H1 (cell line): ENCODE measurements at regions not wholly inside any gene's neighbourhood (a gene's known extent, or its start where the extent isn't known, plus 50 kb on each side); places are given as distances from the start of the nearest gene placed in this dataset.

Experiments
- CTCF ChIA-PET: fragments of 300-600 bp; sonication (Branson Sonifier 250); formaldehyde crosslinking; loops from one replicate; lab custom pipeline; 2021; ENCODE audit not compliant: partially characterized antibody; lab: Charles Lee
- POLR2A ChIA-PET: fragments of 300-600 bp; sonication (Branson Sonifier 250); formaldehyde crosslinking; loops from one replicate; lab custom pipeline; 2021; ENCODE audit warnings: inconsistent platforms; ENCODE audit not compliant: partially characterized antibody; lab: Charles Lee
- DNase-seq, 2 experiments: peaks; one replicate each; pipeline versions ENCODE4 v3.0.0 to v3.0.0-alpha.2; 2010 to 2022; ENCODE audit warnings: low spot score in 2 of 2, low read depth in 1 of 2, mixed read lengths in 1 of 2
- FAIRE-seq: peaks from 2 replicates; lab custom pipeline; 2011; peaks lifted over from hg19 to GRCh38; lab: Jason Lieb, UNC
- H2AFZ ChIP-seq: 2 replicates; pipeline ENCODE4 v1.8.1; 2012; ENCODE audit warnings: low read length, inconsistent platforms
- H2AK5ac ChIP-seq: 2 replicates; pipeline ENCODE4 v1.6.1; 2013; ENCODE audit warnings: low read depth, low read length
- H2BK120ac ChIP-seq: replicated peaks from 2 replicates; pipeline ENCODE3; 2013; ENCODE audit warnings: low read depth, low read length, inconsistent platforms
- H2BK12ac ChIP-seq: 2 replicates; pipeline ENCODE4 v1.6.1; 2013; ENCODE audit warnings: low read depth, low read length
- H2BK15ac ChIP-seq: 2 replicates; pipeline ENCODE4 v1.6.1; 2013; ENCODE audit warnings: low read length
- H2BK20ac ChIP-seq: 2 replicates; pipeline ENCODE4 v1.6.1; 2013; ENCODE audit warnings: low read length
- H2BK5ac ChIP-seq: 2 replicates; pipeline ENCODE4 v1.6.1; 2013; ENCODE audit warnings: low read depth, low read length
- H3K14ac ChIP-seq: 2 replicates; pipeline ENCODE4 v1.6.1; 2013; ENCODE audit warnings: inconsistent platforms; ENCODE audit not compliant: insufficient read length
- H3K18ac ChIP-seq: 2 replicates; pipeline ENCODE4 v1.6.1; 2013; ENCODE audit warnings: low read length; ENCODE audit errors: extremely low read depth
- H3K23ac ChIP-seq: 2 replicates; pipeline ENCODE4 v1.6.1; 2013; ENCODE audit warnings: inconsistent platforms; ENCODE audit not compliant: insufficient read length
- H3K23me2 ChIP-seq: 2 replicates; pipeline ENCODE4 v1.6.1; 2013; ENCODE audit warnings: low read depth, low read length
- H3K27ac ChIP-seq: 2 replicates; pipeline ENCODE4 v1.6.1; 2011; ENCODE audit warnings: low read depth, low read length, inconsistent platforms
- H3K27me3 ChIP-seq, 4 experiments: replicated peaks in 1 of 4; 1 replicate in 1 of 4; 2 replicates in 3 of 4; pipeline versions ENCODE4 v1.6.1 to v1.8.1; 2011 to 2013; ENCODE audit warnings: low read length in 3 of 4, mild to moderate bottlenecking in 3 of 4, inconsistent platforms in 2 of 4, mixed read lengths in 2 of 4, moderate library complexity in 1 of 4; ENCODE audit not compliant: control insufficient read depth in 3 of 4, insufficient read depth in 3 of 4; ENCODE audit errors: extremely low read depth in 1 of 4
- H3K36me3 ChIP-seq, 4 experiments: 2 replicates each; pipeline versions ENCODE4 v1.6.1 to v1.8.1; 2011 to 2013; ENCODE audit warnings: mild to moderate bottlenecking in 4 of 4, low read length in 3 of 4, moderate library complexity in 2 of 4, control low read depth in 1 of 4, inconsistent platforms in 1 of 4; ENCODE audit not compliant: insufficient read depth in 4 of 4, control insufficient read depth in 2 of 4
- H3K4ac ChIP-seq: replicated peaks from 2 replicates; pipeline ENCODE3; 2013; ENCODE audit warnings: low read length, low read depth, mixed read lengths, inconsistent platforms; ENCODE audit not compliant: insufficient read length
- H3K4me1 ChIP-seq, 4 experiments: replicated peaks in 1 of 4; 1 replicate in 1 of 4; 2 replicates in 3 of 4; pipeline versions ENCODE4 v1.6.1 to v1.8.1; 2011 to 2013; ENCODE audit warnings: low read length in 3 of 4, inconsistent platforms in 2 of 4, mixed read lengths in 1 of 4; ENCODE audit not compliant: insufficient read depth in 4 of 4, control insufficient read depth in 3 of 4
- H3K4me2 ChIP-seq, 2 experiments: 2 replicates each; pipeline versions ENCODE4 v1.6.1 to v1.8.1; 2011 to 2013; ENCODE audit warnings: low read depth in 2 of 2, low read length in 2 of 2, control low read depth in 1 of 2, inconsistent platforms in 1 of 2, mild to moderate bottlenecking in 1 of 2; ENCODE audit not compliant: insufficient read depth in 1 of 2
- H3K4me3 ChIP-seq, 4 experiments: fragments of 200-600, 300-600 bp in 1 of 4; sonication (generic), shearing (Covaris generic), sonication (Bioruptor Twin) in 1 of 4; 2 replicates each; pipeline versions ENCODE4 v1.5.1 to v1.8.1; 2011 to 2016; ENCODE audit warnings: low read length in 4 of 4, low read depth in 3 of 4, control low read depth in 2 of 4, inconsistent platforms in 2 of 4, mild to moderate bottlenecking in 2 of 4, mixed read lengths in 1 of 4, moderate library complexity in 1 of 4; ENCODE audit not compliant: insufficient read depth in 2 of 4; ENCODE audit errors: extremely low read depth in 1 of 4
- H3K56ac ChIP-seq: replicated peaks from 2 replicates; pipeline ENCODE3; 2013; ENCODE audit warnings: low read depth, mild to moderate bottlenecking, mixed read lengths, low read length, inconsistent platforms; ENCODE audit not compliant: insufficient read length
- H3K79me1 ChIP-seq: 2 replicates; pipeline ENCODE4 v1.6.1; 2013; ENCODE audit warnings: low read depth, low read length, control low read depth
- H3K79me2 ChIP-seq, 2 experiments: 2 replicates each; pipeline versions ENCODE4 v1.6.1 to v1.8.1; 2012 to 2013; ENCODE audit warnings: low read length in 2 of 2, mild to moderate bottlenecking in 2 of 2, inconsistent platforms in 1 of 2; ENCODE audit not compliant: insufficient read depth in 2 of 2, control insufficient read depth in 1 of 2
- H3K9ac ChIP-seq, 4 experiments: replicated peaks in 1 of 4; 1 replicate in 1 of 4; 2 replicates in 3 of 4; pipeline versions ENCODE4 v1.6.1 to v1.8.1; 2011 to 2013; ENCODE audit warnings: low read depth in 3 of 4, low read length in 3 of 4, control low read depth in 2 of 4, mild to moderate bottlenecking in 2 of 4, moderate library complexity in 2 of 4, inconsistent platforms in 1 of 4; ENCODE audit errors: extremely low read depth in 1 of 4
- H3K9me3 ChIP-seq, 2 experiments: 2 replicates each; pipeline versions ENCODE4 v1.6.1 to v1.8.1; 2012 to 2013; ENCODE audit warnings: mild to moderate bottlenecking in 2 of 2, moderate library complexity in 2 of 2, control low read depth in 1 of 2, inconsistent platforms in 1 of 2, low read depth in 1 of 2, low read length in 1 of 2, mixed read lengths in 1 of 2; ENCODE audit not compliant: insufficient read depth in 2 of 2
- H4K20me1 ChIP-seq, 2 experiments: replicated peaks in 1 of 2; 2 replicates each; pipeline versions ENCODE3 to v1.8.1; 2011 to 2013; ENCODE audit warnings: inconsistent platforms in 2 of 2, low read length in 2 of 2, mild to moderate bottlenecking in 1 of 2; ENCODE audit not compliant: insufficient read depth in 2 of 2, control insufficient read depth in 1 of 2
- H4K5ac ChIP-seq: 2 replicates; pipeline ENCODE4 v1.6.1; 2013; ENCODE audit warnings: low read length, low read depth, mixed read lengths, inconsistent platforms; ENCODE audit not compliant: insufficient read length
- H4K8ac ChIP-seq: 2 replicates; pipeline ENCODE4 v1.8.0; 2013; ENCODE audit warnings: mild to moderate bottlenecking, moderate library complexity, low read length, inconsistent platforms; ENCODE audit not compliant: insufficient read depth; ENCODE audit errors: extremely low read depth
- H4K91ac ChIP-seq: replicated peaks from 2 replicates; pipeline ENCODE3; 2013; ENCODE audit warnings: low read length, mixed read lengths, inconsistent platforms; ENCODE audit not compliant: insufficient read length
- ATF3 ChIP-seq: IDR thresholded peaks from 2 replicates; pipeline ENCODE4 v1.6.1; 2011; ENCODE audit warnings: low read depth, mild to moderate bottlenecking, low read length; ENCODE audit not compliant: insufficient read depth
- CBX8 ChIP-seq: fragments of 300-800, 300-1000 bp; sonication (generic); IDR thresholded peaks from 2 replicates; pipeline ENCODE4 v1.7.1; 2016; ENCODE audit warnings: low read depth, low read length, borderline replicate concordance
- SIN3A ChIP-seq, 2 experiments: IDR thresholded peaks in 1 of 2; conservative IDR thresholded peaks in 1 of 2; 2 replicates each; pipeline ENCODE4 v1.6.1; 2011 to 2012; ENCODE audit warnings: low read length in 2 of 2, improper control_type of control experiment in 1 of 2, low read depth in 1 of 2, mild to moderate bottlenecking in 1 of 2
- SIRT6 ChIP-seq: IDR thresholded peaks from one replicate; pipeline ENCODE4 v1.7.1; 2012; ENCODE audit warnings: low read length, inconsistent platforms
- WGBS, 2 experiments: shearing (Covaris generic) in 1 of 2; methylation state at CpG; one replicate each; pipeline versions ENCODE4 v1.1.6 to v1.1.7; 2013 to 2015; ENCODE audit warnings: low lambda C conversion rate in 2 of 2, mixed read lengths in 2 of 2, inconsistent platforms in 1 of 2, low coverage in 1 of 2, missing lambda C conversion rate in 1 of 2; ENCODE audit not compliant: insufficient replicate concordance in 2 of 2, insufficient coverage in 1 of 2, insufficient read length in 1 of 2; ENCODE audit errors: extremely low coverage in 1 of 2, missing lambda C conversion rate in 1 of 2; 5-methylcytosine and 5-hydroxymethylcytosine counted together
- TF ChIP-seq, protein P1 (sequence below): IDR thresholded peaks from 2 replicates; pipeline ENCODE4 v1.6.1; 2012; ENCODE audit warnings: inconsistent platforms

- no peak overlapping the region for H3K4ac ChIP-seq
- H3K27ac ChIP-seq, result peak overlapping the region; percentile 14; the same call in 1 of the 2 replicates
- 41% methylated on average over 4 of the region's 4 CpGs; no CpG with 5 or more reads in 1 of the 2 experiments for WGBS, 2 experiments
- no peak overlapping the region for H4K8ac ChIP-seq
- peak overlapping the region in 1 of 2 experiments; percentile 59; a peak in 3 of 4 replicates for H3K4me2 ChIP-seq
- no peaks in the 10 kb centered on the region for H3K79me1 ChIP-seq
- no peaks in the 10 kb centered on the region for H3K23me2 ChIP-seq
- H3K27me3 ChIP-seq, result no peaks in the 10 kb centered on the region
- DNase-seq (no peak), FAIRE-seq (peak; percentile 90)
- H3K9me3 ChIP-seq, result no peaks in the 10 kb centered on the region
- H2AK5ac ChIP-seq, result no peak overlapping the region
- H4K91ac ChIP-seq, result no peak overlapping the region
- no peaks in the 10 kb centered on the region for H3K36me3 ChIP-seq
- H3K9ac ChIP-seq, result no peak overlapping the region
- peak overlapping the region; percentile 75 for H4K5ac ChIP-seq
- POLR2A ChIA-PET, result interaction anchor here (0.6 to 1.2 kb wide), 4 partner anchors 10 to 253 kb away, joined by 3 read pairs; no protein-coding TSS in a partner anchor
- H3K23ac ChIP-seq, result no peak overlapping the region
- CTCF ChIA-PET, result interaction anchor here (0.7 to 1.6 kb wide), 4 partner anchors 40 to 196 kb away, joined by 3 to 7 read pairs (median 4); no protein-coding TSS in a partner anchor
- H2BK12ac ChIP-seq, result no peak overlapping the region
- peak overlapping the region in 1 of 4 experiments; percentile 10; a peak in 1 of 8 replicates for H3K4me3 ChIP-seq
- no peak overlapping the region for H2BK5ac ChIP-seq
- H3K56ac ChIP-seq, result no peak overlapping the region
- no peaks in the 10 kb centered on the region for H3K79me2 ChIP-seq
- H2BK20ac ChIP-seq, result no peak overlapping the region
- peaks cover 6 to 29% (median 21%) of the 10 kb centered on the region in 4 experiments; a peak in 5 of 7 replicates for H3K4me1 ChIP-seq
- no peaks in the 10 kb centered on the region for H4K20me1 ChIP-seq
- H2AFZ ChIP-seq, result no peak overlapping the region
- H2BK120ac ChIP-seq, result no peak overlapping the region
- TF ChIP-seq CBX8, result no peak
- TF ChIP-seq, protein P1, sequence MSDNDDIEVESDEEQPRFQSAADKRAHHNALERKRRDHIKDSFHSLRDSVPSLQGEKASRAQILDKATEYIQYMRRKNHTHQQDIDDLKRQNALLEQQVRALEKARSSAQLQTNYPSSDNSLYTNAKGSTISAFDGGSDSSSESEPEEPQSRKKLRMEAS, result no peak
- no peak for TF ChIP-seq SIRT6
- no peak for TF ChIP-seq SIN3A (conservative IDR thresholded peaks at IDR 0.05 in 1 of 2, IDR thresholded peaks at IDR 0.05 in 1 of 2; ENCODE audit: low read depth in 1 of 2, low read length in 2 of 2)
- no peak for TF ChIP-seq ATF3
- no peak overlapping the region for H3K18ac ChIP-seq
- H3K14ac ChIP-seq, result no peak overlapping the region
- H2BK15ac ChIP-seq, result no peak overlapping the region
These were observed 150.9 kb upstream of the ANK2 start for GRCh38 chr4:112898357-112899141.
